Ecto neural progenitor cell (in vitro differentiated cells): ENCODE measurements at regions not wholly inside any gene's neighbourhood (a gene's known extent, or its start where the extent isn't known, plus 50 kb on each side); places are given as distances from the start of the nearest gene placed in this dataset.

Source experiments
- DNase-seq: peaks from one replicate; pipeline ENCODE4 v3.0.0-alpha.2; 2018; ENCODE audit warnings: low spot score

DNA sequence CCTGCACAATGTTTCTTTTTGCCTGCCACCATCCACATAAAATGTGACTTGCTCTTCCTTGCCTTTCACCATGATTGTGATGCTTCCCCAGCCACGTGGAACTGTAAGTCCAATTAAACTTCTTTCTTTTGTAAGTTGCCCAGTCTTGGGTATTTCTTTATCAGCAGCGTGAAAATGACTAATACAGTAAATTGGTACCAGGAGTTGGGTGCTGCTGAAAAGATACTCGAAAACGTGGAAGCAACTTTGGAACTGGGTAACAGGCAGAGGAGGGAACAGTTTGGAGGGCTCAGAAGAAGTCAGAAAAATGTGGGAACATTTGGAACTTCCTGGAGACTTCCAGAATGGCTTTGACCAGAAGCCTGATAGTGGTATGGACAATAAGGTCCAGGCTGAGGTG is 425.3 kb downstream of the GPATCH2 start:
- DNase-seq = no peak

DNA sequence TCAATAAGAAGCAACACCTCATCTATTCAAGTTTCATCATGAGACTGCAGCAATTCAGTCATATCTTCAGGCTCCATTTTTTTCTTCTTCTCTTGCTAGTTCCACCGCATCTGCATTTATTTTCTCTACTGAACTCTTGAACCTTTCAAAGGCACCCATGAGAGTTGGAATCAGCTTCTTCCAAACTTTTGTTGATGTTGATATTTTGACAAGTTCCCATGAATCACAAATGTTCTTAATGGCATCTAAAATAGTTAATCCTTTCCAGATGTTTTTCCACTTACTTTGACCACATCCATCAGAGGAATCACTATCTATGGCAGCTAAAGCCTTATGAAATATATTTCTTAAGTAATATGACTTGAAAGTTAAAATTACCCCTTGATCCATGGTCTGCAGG is 434.3 kb downstream of the GPATCH2 start:
- no peak for DNase-seq

DNA sequence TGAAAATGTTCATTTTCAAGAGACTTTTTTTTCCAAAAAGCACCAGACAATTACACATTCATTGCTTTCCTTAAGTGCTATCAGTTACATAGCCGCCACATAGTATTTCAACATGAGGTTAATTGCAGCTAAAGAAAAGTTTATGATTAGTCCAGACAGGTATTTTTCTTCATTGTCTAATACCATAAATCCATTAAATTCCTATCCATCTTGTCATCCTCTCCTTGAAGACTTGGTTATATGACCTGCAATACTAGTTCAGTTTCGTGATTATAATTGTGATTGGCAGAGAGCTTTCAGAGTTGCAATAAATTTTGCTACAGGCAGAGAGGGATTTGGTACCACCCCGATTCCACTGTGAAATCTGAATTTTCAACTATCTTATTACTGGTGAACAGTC is 437.7 kb downstream of the GPATCH2 start:
- no peak for DNase-seq

DNA sequence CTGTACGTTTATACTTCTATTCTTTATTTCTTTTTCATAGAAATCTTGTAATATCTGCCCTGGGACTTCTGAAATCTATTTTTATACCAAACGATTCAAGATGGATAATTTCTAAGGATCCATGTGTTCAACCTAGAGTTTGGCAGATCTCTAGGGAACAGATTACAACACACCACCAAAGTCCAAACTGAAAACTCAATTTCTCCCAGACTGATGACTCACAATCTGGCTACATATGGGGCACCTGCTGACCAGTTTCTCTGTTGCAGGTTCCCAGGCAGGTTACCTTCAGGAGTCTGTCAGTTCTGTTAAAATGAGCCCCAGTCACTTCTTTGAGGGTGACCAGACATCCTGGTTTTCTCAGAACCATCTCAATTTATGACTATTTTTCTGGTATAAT is 439.4 kb downstream of the GPATCH2 start:
- DNase-seq = no peak

DNA sequence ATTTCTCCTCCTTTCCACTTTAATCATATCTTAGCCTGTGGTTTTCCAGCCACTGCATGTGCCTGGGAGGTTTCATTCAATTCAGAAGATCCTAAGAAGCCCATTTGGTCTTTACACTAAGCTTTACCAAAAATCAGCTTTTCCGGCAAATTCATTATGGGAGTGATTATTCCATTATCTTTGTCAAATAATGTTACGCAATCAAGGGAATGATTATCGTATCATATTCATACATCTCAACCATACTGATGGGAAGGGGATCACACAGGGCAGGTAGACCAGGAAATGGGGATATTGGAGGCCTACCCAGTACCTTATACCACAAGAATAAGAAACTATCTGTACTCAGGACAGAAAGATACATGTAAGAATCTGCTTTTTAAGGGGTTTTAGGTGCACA is 440.5 kb downstream of the GPATCH2 start:
- no peak for DNase-seq

DNA sequence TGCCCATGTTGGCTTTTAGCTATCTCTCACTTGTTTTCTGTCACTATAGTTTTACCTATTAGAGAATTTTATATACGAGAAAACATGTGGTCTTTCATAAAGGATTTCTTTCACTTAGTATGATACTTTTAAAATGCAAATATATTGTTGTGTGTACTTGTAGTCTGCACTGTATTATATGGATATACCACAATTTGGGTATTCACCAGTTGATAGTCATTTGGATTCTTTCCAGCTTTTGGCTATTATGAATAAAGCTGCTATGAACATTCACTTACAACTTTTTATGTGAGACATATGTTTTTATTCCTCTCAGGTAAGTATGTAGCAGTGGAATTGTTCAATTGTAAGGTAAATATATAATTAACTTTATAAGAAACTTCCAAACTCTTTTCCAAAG is 441.5 kb downstream of the GPATCH2 start:
- DNase-seq = no peak

DNA sequence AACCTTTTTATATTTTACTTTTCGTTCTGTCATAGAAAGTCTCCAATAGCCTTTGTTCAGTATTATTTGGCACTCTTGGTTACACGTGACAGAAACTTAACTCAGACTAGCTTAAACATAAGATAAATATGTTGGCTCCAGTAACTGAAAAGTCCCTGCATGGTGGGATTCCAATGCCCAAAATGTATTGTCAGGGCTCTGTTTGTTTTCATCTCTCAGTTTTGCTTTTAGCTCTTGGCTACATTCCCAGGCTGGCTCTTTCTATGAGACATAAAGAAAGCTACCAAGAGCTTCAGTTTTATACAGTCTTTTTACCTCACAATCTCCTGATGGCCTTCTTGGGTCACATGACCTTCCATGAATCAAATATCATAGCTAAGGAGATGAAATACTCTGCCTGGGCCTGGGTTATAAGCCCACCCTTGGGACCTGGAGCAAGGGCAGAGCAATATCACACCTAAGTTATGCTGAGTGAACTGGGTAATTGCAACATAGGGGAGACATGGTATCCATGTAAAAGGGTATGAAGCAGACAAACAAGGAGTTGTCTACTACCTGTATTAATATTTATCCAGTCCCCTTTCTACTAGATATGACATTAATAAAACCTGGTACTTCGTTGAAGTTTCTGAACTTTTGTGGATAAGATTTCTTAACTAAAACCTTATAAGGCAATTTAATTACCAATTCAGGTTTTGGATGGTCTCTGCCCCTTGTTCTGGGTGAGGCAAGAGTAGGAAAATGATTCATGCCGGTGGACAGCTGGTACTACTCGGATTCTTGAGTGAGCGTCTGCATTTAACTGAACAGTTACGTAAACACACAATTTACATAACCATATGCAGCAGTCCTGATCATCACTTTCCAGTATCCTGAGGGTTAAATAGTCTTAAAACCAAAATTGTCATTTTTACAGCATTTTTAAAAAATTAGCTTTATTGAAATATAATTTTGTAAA is 442.3 kb downstream of the GPATCH2 start:
- DNase-seq = no peak

DNA sequence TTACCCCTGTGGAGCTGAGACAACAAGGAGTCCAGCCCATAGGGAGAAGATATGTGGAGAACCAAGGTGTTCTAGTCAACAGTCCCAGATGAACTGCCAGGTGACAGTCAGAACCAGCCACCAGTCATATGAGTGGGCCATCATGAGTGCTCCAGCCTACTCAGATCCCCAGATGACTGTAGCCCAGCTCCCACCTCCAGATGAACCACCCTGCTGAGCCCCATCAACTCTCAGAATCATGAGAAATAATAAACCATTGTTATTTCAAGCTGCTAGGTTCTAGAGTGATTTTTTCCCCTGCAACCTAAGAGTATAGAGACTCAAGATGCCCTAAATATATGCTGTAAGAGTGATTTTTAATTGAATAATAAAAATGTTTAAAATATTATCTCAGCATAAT is 444.2 kb downstream of the GPATCH2 start:
- DNase-seq = no peak

DNA sequence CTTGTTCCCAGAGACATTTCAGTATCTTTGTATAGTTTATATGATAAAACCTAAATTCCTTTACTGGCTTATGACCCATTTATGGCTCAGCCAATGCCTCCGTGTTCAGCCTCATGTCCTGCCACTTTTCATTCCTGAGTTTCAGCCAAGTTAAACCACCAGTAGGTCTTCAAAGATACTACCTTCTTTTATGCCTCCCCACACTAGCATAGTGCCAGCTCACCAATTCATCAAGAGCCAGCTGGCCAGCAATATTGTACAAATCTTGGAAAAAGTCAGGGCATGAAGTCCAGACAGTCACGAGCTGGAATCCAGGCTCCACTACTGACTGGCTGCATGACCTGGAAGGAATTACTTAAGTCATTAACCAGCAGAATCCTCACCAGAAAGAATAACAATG is 446.0 kb downstream of the GPATCH2 start:
- DNase-seq = no peak

DNA sequence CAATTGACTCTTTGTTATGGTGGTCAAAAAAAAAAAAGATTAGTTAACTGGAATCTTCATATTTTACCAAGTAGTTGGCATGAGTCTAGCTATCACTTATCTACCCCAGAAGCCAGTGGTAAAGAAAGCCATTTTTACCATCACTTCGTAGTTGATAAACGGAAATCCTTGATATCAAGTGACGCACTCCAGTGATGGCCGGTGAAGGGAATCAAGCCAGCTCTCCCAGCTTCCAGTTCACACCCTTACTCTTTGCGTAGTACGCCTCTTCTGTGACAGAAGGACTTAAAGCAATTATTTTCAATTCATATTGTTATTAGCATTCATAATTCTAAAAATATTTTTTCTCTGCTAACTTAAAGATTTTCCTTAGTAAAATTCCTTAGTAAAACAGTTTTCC is 447.9 kb downstream of the GPATCH2 start:
- no peak for DNase-seq

DNA sequence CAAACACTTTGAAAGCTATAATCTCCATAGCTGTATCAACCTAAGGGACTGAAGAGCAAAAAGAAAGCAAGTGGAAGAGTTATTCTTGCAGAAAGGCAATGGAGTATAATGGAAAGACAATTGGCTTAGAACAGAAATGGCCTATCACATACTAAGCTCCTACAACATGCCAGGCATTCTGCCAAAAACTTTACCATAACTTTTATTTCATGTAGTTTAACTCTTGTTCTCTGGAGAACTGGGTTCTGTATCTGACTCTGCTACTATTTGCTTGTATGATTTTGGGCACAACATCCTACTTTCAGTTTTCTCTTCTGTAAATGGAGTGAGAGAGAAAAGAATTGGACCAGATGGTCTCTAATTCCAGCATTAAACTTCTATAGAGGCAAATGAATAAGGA is 449.1 kb downstream of the GPATCH2 start:
- DNase-seq = no peak

DNA sequence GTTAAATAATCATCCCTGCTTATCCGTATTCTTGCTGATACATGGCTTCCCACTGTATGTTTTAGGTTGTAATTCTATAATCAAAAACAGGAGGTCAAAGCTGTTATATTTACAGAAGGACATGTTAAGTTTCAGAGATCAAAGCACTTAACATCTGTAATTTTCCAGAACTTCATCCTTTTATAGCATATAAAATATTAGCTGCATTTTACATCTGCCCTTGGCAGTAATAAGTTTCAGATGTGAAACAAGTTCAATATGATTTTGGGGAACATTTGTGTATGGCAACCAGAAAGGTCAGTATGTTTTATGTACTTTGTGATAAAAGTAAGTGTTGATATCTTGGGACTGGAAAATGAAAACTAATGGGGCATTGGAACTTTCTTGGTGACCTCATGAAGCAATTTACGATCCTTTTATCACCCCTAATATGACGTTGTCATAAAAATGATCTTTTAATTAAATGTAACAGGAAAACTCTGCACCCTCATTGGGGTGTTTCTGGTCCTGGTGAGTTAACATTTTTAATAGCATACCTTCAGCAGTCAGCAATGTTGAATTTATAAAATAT is 449.6 kb downstream of the GPATCH2 start:
- no peak for DNase-seq

DNA sequence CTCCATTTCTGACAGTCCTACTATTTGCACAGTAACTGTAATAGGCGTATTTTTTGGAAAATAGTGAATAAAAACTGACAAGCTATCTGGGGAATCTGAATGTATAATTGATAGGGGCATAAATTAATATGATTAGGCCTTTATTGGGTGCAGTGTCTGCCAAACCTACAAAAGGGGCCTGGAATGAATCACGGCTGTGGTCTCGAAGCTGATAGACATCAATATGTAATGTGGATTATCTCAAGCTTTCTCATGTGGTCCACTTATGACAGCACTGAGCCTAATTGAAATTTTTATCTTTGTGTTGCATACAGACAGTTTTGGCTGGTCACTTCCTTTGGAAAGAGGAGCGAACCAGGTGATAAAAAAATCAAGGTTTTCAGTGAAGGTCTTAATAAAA is 450.4 kb downstream of the GPATCH2 start:
- no peak for DNase-seq

DNA sequence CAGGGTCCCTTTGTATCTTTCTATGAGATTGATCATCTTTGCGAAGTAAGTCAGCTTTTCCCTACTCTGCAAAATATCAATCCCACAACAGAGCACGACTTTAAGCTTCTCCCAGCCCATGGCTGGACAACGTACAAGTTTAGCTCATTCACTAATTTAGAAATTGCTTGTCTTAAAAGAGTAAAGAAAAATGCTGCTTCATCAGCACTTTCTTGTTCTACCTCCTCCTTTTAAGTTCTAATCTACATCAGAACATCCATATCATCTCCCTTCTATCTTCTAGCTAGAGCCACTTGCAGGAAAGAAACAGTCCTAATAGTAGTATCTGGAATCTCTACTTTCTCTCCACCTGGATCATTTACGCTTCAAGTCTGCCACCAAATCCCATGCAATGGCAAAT is 441.2 kb upstream of the ESRRG start:
- no peak for DNase-seq

DNA sequence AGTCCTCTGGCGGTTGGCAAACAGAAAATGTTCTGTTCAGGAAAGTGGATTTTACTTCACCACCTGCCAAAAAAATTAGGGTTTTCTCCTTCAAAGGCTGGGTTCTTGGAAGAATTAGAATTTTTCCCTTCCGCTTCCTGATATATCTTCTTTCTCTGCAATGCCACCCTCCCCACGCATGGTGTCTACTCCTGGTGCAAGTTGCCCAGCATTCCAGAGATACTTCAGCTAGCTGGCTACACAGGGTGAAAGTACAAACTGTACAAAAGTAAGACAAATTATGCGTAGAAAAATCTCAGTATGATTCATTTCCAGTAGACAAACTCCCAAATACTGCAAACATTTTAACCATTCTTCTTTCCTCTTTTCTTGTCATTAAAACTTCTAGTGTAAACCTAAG is 430.1 kb upstream of the ESRRG start:
- no peak for DNase-seq

DNA sequence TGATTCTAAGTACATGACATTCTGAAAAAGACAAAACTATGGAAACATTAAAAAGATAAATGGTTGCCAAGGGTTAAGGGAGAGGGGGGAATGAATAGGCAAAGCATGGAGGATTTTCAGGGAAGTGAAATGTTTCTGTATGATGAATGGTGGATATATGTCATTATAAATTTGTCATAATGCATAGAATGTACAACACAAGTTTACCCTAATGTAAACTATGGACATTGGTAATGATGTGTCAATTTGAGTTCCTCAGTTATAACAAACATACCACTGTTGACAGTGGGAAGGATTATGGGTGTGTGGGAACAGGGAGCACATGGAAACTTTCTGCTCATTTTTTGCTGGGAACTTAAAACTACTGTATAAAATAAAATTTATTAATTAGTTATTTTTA is 427.1 kb upstream of the ESRRG start:
- DNase-seq = no peak

DNA sequence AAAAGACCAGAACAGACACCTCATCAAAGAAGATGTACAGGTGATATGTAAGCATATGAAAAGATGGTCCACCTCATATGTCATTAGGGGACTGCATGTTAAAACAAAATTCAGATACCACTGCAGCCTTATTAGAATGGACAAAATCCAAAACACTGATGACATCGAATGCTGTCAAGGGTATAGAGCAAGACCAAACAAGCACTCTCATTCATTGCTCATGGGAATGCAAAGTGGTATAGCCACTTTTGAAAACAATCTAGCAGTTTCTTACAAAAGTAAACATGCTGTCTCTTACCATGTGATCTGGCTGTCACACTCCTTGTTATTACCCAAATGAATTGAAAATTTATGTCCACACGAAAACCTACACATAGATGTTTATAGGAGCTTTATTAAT is 426.6 kb upstream of the ESRRG start:
- DNase-seq = no peak

DNA sequence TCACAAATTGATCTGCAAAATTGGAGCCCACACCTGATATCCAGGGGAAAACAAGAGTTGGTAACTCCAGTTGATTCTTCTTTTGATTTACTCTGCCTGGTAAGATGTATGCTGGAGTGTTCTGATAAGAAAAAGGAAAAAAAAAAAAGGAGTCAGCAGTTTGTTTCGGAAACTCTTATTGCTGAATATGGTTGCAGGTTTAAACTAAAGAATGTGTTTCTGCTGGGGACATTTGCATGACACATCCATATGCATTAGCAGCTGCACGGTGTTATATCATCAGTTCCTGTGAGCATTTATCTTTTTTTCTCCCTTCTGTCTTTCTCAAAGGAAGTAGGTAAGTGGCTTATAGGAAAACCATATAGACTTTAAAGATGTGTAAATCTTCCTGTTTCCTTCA is 418.5 kb upstream of the ESRRG start:
- DNase-seq = no peak

DNA sequence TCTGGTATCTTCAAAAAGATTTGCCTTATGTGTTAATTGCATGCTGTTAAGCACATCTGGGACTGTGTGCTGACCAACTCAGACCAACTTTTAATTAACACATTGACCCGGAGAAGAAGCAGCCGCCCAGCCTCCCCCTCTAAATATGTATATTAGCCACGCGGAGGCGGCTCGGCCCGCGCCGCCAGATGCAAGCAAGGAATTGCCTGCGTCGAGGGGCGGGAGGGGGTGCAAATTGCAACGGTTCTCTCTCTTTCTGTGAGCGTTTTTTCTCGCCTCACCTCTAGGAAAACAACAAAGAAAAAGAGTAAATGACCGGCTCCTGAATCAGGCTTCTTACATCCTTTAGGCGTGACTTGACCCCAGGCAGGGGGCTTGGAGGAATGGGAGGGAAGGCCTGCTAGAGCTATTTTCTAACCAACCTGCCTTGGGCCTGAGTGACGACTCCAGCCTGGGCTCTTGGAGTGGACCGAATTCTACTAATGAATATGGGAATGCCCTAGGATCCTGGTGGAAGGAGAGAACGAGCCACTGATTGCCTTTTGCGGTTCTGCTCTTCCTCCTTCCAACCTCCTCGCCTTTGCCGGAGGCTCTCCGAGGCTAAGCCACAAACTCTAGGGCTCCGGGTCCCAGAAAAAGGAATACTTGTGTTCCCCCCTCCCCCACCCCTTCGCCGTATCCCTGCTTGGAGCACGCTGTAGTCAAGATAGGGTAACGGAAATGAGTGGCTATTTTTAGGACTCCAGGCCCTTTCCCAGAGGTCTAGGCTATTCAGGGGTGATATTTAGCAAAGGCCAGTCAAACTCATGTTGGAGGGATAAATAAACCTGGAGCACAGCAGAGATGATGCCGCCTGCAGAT is 417.0 kb upstream of the ESRRG start:
- peak; percentile 63 for DNase-seq

DNA sequence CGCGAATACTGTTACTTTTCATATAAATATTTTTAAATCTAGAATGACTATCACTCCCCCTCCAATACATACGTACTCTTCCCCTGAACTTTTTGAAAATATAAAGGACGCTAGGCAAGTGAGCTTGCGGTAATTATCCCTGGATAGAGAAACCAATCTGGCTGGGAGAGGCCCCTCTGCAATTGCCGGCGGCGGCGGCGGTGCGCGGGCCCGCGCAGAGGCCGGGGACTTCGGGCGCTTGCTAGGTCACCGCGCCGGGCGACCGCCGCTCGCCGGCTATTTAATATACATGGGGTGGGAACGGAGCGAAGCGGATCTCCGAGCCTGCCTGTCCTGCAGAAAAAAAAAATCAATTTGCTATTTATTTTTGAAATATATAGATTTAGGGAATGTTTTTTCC is 416.3 kb upstream of the ESRRG start:
- DNase-seq = peak; percentile 62

DNA sequence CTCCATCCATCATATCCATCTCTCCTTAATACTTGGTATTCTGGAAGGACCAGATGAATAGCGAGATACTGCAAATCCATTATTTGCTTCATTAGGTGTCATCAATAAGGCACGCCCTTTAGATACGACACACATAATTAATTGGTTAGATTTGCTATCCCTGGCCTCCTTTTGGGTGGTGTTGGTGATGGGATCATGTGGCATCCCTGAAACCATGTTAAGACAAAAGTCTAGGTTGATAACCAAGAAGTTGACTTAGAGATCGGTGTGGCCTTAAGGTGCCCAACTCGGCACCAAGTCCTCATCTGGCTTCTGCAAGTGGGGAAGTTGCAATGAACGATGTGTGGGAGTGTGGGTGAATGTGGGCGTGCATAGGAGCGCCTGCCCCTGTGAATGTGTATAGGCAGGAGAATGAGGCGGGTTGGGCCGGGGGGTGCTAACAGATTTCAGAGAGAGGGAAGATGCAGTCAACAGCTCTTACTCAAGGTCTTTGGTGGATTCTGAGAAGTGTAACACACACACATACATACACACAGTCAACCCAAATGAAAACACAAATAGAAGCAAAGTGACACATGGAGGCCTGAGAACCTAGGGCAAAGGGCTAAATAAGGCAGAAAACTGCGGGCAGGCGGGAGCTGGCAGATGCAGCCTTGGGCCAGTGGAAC is 415.7 kb upstream of the ESRRG start:
- DNase-seq = peak; percentile 48

DNA sequence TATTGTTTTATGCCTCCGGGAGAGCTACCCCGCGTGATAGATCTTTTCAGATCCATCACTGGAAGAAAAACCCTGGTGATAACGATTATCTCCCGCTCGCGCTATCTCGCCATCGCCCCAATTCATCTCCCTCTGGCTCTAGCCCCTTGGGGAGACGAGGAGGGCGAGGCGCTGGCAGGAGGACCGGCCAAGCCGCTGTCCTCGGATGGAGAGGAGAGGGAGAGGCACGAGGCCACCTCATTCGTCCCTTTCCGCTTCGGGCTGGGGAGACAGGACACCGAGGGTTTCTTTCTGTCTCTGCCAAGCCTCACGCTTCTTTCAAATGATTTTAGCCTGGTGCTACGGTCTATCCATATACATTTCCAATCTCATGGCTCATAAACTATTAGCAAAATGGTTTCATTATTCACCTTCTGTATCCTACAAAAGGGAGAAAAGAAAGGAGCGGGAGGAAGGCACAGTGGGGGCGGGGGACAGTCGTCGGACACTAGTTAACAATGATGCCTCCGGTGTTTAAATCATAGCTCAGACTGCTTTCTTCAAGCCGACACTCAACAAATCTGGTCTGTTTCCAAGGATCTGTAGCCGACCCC is 415.0 kb upstream of the ESRRG start:
- peak; percentile 53 for DNase-seq
